GM18870 (cell line): ENCODE measurements at regions not wholly inside any gene's neighbourhood (a gene's known extent, or its start where the extent isn't known, plus 50 kb on each side); places are given as distances from the start of the nearest gene placed in this dataset.

Source experiments
- ATAC-seq: cut with Tn5 transposase; IDR thresholded peaks from one replicate; pipeline ENCODE4 v1.9.1; 2021; ENCODE audit warnings: moderate library complexity; ENCODE audit not compliant: unreplicated experiment

DNA sequence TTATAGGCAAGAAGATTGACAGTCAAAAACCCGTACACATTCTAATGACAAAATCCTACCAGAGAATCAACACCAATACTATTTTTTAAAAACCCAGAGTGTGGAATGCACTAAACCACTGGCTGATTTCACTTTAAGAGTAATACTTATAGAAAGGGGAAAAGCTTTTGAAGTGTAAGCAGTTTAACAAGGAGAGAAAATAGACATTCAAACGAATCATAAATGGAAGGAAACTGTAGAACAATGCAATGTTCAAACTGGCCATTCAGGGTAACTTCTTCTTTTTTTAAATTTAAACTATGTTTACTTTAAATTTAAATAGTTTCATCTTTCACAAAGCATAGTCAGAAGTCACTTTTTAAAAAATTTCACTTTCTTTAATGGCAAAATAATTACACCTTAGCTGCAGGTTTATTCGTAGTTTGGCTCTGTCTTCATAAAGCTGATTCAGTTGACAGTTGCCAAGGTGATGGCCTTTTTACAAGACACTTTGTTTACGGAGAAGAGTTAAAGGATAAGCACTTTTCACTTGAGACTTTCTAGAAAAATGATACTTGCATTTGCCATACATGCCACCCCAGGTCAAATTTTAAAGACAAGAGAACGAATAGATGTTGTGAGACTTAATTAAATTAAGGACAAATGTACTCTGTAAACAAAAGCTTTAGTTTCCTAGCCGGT is 82.4 kb upstream of the KLF3 start:
- ATAC-seq: no peak

DNA sequence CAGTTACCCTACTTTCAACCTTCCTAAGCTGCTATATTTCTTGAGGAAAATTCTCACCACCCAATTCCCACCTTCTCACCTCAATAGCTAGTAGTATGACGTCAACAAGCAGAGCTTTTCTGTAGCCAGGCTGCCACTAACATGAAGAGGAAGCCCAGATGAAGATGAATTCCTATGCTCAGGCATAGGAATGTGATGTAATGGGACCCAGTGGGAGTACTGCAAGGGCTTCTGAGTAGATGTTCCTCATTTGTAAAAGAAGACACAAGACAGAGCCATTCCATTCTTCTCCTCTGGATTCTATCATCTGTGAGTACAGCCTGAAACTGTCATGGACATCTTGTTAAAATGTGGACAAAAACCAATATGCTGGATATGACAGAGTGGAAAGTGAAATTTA is 81.6 kb upstream of the KLF3 start:
- ATAC-seq: no peak

GRCh38 chr4:38582889-38583470 is 81.0 kb upstream of the KLF3 start:
- no peak for ATAC-seq

DNA sequence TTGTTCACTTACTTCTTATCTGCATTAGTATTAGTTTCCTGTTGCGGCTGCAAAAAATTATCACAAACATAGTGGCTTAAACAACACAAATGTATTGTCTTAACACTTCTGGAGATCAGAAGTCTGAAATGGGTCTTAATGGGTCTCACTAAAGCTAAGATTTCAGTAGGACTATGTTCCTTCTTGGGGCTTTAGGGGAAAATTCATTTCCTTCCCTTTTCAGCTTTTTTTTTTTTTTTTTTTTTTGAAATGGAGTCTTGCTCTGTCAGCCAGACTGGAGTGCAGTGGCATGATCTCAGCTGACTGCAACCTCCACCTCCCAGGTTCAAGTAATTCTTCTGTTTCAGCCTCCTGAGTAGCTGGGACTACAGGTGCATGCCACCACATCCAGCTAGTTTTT is 78.1 kb upstream of the KLF3 start:
- ATAC-seq: no peak

- ATAC-seq: no peak
These were observed 76.9 kb upstream of the KLF3 start for GRCh38 chr4:38587106-38587505.

DNA sequence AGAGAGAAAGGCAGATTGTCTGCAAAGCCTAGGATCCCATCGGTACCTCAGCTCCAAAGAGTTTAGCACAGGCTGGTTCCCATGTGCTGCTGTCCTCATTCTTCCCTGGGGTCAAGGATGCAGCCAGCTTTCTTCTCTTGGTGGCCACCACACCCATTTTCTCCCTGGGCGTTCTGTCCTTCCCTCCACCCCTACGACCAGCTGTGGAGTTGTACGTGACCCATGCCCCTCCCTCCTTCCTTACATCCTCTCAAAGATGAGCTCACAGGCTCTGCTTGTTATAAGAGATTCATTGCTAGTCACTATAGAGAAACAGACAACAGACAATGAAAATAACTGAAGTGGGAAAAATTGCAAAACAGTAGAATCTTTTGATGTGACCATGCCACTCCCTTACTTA is 74.0 kb upstream of the KLF3 start:
- no peak for ATAC-seq

DNA sequence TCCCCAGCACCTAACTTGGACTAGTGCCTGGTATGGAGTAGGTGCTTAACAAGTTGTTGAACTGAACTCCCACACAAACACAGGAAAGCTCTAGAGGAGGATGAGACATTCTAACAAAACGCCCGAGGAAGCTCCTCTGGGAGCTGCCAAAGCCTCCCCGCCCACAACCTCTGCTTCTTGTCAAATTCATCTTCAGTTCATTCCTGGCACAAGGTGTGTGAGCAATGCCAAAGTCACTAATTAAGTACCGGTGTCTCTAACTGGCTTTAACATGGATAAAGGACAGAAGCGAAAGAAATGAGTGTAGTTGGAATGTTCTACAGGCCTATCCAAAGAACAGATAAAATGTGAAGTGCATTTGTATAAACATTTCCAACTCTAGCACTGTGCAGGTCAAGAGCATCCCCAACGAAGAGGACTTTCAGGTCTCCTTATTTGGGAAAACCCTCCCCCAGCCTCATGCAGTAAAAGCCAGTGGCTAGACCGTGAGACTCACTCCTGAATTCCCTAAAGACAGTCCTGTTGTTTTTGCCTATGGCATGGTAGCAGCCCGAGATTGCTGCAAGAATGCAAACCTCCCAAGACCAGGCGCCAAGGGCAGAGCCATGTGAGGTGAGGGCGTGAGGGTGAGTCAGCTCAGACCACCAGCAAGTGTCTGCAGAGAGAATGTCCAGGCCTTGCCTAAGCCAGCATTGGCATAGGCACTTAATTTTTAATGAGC is 72.2 kb upstream of the KLF3 start:
- ATAC-seq: no peak

GRCh38 chr4:38598489-38598888 is 65.5 kb upstream of the KLF3 start:
- no peak for ATAC-seq

DNA sequence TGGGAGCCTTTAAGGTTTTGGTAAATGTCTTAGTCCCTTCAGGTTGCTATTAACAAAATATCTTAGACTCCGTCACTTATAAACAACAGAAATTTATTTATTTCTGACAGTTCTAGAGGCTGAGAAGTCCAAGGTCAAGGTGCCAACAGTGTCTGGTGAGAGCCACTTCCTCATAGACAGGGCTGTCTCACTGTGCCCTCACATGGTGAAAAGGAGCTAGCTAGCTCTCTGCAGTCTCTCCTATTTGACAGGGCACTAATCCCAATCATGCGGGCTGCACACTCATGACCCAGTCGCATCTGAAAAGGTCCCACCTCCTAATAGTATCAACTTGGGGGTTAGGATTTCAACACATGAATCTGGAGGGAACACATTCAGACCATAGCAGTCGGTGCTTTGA is 63.4 kb upstream of the KLF3 start:
- no peak for ATAC-seq

GRCh38 chr4:38601244-38601915 is 62.6 kb upstream of the KLF3 start:
- no peak for ATAC-seq

GRCh38 chr4:38601916-38602291 is 62.1 kb upstream of the KLF3 start:
- ATAC-seq: no peak

DNA sequence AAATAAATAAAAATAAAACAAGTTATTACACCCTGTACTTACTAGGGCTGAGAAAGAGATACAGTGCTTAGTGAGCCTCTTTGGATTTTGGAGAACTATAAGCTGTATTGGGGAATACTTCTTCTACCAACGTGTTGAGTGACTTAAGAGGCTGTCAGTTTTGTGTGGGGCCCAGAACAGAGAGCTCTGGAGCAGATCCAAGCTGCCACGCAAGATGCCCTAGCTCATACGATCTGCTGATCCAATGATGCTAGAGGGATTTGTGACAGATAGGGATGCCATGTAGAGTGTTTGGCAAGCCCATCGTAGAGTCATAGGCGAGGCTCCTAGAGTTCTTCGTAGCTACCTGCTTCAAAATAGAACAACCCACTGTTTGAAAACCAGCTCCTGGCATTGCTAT is 60.3 kb upstream of the KLF3 start:
- no peak for ATAC-seq

DNA sequence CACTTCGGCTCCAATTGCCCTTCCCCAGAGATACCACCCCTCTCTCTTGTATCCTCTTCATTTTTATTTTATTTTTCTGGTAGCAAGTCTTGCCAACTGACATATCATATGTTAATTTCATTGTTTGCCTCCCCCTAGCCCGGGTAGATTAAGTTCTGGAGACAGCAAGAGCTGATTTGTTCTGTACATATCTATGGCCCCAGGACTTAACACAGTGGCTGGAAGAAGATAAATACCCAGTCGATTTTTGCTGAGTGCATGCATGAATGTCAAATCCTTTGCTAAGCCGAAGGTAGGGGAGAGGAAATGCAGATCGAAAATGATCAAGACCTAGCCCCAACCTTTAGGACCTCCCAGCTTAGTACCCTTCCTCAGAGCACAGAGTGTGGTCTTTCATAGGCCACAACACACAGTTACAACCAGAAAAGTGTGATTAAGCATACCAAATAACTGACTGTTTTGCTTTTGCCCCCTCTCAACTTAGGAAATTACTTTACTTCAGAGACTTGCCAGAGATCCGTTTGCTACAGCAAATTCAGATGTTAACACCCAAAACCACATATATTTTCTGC is 58.7 kb upstream of the KLF3 start:
- ATAC-seq: no peak

GRCh38 chr4:38605753-38606586 is 58.0 kb upstream of the KLF3 start:
- no peak for ATAC-seq

DNA sequence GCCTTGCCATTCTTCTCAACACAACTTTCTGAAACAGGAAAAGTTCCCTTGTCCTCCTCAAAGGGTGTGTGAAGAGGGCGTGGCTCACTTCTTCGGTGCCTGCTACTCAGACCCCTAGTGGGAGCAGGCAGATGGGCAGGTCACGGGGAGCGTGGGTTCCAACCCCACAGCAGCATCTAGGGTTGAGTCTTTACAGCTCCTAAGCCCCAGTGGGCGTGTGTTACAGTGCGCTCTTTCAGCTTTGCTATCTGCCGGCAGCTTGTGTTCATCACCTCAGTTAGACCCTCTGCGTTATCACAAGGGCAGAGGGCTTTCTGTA is 57.5 kb upstream of the KLF3 start:
- ATAC-seq: no peak

DNA sequence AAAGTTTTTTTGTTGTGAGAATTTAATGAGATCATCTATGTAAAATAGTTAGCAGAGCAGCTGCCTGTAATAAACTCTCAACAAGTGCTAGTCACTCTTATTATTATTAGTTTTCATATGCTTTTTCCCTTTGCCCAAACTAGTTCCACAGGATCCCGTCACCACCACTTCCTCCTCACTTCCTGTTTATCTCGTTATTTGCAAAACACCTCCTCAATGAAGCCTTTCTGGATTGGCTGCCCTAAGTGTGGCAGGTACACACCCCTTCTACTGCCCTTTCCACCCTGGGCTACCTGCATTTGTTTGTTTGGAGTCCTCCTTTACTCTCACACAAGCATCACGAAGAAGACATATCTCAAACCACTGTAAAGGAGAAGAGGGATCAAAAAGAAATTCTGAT is 54.4 kb upstream of the KLF3 start:
- ATAC-seq: no peak

DNA sequence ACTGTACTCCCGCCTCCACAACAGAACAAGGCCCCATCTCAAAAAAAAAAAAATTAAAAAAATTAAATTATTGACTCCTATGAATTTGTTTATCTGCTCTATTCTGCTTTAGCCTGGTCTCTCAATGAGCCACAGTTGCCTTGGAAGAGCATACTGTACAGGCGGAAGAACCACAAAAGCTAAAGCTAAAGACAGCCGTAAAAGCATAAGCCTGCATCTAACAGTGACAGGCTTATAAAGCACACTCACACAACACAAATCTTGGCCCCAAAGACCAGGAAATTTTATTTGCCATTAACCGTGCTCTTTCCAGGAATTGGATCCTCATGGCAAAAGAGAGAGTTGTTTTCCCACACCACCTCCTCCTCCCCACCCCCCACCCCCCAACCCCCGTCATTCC is 53.5 kb upstream of the KLF3 start:
- no peak for ATAC-seq

- ATAC-seq: no peak
These were observed 53.0 kb upstream of the KLF3 start for GRCh38 chr4:38610966-38611431.

DNA sequence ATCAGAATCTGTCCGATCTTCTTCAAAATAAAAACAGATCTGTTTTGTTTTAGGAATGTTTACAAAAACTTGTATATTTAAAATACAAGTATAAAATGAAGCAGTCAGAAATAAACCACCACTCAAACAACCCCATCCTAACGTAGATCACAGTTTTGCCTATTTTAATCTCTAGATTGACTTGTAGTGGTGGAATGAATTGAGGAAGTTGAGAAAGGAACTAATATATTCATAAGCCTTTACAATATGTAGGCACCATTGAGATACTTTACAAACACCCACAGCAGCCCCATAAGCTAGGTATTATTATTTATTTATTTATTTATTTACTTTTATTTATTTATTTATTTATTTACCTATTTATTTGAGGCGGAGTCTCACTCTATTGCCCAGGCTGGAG is 52.3 kb upstream of the KLF3 start:
- ATAC-seq: no peak

DNA sequence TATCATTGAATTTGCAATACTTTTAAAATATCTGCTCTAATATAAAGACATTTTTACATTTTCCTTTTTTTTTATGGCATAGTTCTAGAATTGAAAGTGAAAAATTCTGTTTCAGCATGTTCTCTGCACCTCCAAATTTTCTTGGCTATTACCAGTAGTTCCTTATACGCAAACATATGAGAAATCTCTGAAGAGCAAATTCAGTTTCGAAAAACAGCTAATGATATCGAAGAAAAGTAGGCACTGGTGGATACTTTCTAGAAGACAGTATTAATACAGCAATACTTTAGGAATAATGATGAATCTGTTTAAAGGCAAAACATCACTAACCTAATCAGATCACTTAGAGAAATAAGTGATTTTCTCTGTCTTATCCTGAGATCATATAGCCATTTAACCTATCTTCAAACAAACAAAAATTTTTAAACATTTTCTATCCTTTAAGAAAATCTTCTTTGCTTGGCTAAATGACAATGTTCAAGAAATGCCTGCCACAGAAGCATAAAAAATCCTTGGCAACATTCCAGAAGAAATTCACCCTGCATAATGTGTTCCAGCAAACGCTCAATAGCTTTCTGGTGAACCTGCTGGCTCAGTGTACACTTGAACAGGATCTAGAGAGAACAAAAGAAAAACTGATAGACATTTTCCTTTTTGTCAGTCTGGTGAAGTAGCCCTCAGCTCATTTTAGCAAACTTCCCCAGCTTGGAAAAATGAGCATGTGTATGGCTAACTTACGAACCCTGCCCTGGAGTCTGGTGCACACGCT is 51.2 kb upstream of the KLF3 start:
- ATAC-seq: no peak
